DOHH2 (cell line): ENCODE measurements at regions not wholly inside any gene's neighbourhood (a gene's known extent, or its start where the extent isn't known, plus 50 kb on each side); places are given as distances from the start of the nearest gene placed in this dataset.

ENCODE experiments used
- CTCF ChIP-seq: fragments of 200-600 bp; sonication (generic); IDR thresholded peaks from one replicate; pipeline ENCODE4 v1.5.1; 2014; ENCODE audit warnings: antibody characterized with exemption, mild to moderate bottlenecking, low read depth, low read length; ENCODE audit not compliant: poor library complexity, severe bottlenecking
- EZH2phosphoT487 ChIP-seq: fragments of 200-600 bp; sonication (generic); IDR thresholded peaks from 2 replicates; pipeline ENCODE4 v1.6.1; 2017; ENCODE audit warnings: borderline replicate concordance, mild to moderate bottlenecking, antibody characterized with exemption, low read length, moderate library complexity, mixed read lengths

- no peak for TF ChIP-seq CTCF
- TF ChIP-seq EZH2phosphoT487 = no peak
Measured at GRCh38 chr22:22358686-22359085, 114.1 kb downstream of the VPREB1 start.
